Cardiac fibroblast (primary cell): ENCODE measurements at regions not wholly inside any gene's neighbourhood (a gene's known extent, or its start where the extent isn't known, plus 50 kb on each side); places are given as distances from the start of the nearest gene placed in this dataset.
A peak's percentile ranks its signal among the peaks of the same experiment; 100 is the strongest.

ENCODE experiments used
- DNase-seq, 2 donors: peaks; one replicate each; pipeline versions ENCODE4 v3.0.0 to v3.0.0-alpha.2; 2010; ENCODE audit warnings: low read depth in 2 of 2
- H3K4me3 ChIP-seq, 2 donors: replicated peaks in 1 of 2; 1 replicate in 1 of 2; 2 replicates in 1 of 2; pipeline ENCODE4 v1.5.1; 2011; ENCODE audit warnings: low read depth in 2 of 2, low read length in 2 of 2, mild to moderate bottlenecking in 2 of 2, moderate library complexity in 1 of 2
- TF ChIP-seq, protein P1 (sequence below): IDR thresholded peaks from one replicate; pipeline ENCODE4 v1.5.1; 2011; ENCODE audit warnings: low read depth, mild to moderate bottlenecking, low read length, inconsistent platforms

DNA sequence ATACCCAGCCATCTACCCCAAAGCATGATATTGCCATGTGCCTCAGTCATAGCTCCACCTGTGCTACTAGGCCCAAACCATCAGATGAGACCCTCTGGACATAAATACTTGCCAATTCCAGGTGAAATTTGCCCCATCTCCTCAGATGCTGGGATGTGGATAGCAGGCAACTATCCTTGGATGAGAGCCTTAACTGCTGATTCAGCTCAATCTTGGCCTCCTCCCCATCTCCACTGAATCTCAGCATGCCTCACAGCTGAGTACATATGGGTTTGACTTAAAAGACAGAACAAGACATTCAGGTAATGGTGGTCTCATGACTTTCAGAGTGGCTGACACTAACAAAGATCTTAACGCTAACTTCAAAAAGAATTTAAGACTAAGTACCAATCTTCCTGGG lies 50.8 kb upstream of the KLHL13 start:
- DNase-seq, result no peak
- TF ChIP-seq, protein P1, sequence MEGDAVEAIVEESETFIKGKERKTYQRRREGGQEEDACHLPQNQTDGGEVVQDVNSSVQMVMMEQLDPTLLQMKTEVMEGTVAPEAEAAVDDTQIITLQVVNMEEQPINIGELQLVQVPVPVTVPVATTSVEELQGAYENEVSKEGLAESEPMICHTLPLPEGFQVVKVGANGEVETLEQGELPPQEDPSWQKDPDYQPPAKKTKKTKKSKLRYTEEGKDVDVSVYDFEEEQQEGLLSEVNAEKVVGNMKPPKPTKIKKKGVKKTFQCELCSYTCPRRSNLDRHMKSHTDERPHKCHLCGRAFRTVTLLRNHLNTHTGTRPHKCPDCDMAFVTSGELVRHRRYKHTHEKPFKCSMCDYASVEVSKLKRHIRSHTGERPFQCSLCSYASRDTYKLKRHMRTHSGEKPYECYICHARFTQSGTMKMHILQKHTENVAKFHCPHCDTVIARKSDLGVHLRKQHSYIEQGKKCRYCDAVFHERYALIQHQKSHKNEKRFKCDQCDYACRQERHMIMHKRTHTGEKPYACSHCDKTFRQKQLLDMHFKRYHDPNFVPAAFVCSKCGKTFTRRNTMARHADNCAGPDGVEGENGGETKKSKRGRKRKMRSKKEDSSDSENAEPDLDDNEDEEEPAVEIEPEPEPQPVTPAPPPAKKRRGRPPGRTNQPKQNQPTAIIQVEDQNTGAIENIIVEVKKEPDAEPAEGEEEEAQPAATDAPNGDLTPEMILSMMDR, result no peak
- no peak overlapping the region for H3K4me3 ChIP-seq

DNA sequence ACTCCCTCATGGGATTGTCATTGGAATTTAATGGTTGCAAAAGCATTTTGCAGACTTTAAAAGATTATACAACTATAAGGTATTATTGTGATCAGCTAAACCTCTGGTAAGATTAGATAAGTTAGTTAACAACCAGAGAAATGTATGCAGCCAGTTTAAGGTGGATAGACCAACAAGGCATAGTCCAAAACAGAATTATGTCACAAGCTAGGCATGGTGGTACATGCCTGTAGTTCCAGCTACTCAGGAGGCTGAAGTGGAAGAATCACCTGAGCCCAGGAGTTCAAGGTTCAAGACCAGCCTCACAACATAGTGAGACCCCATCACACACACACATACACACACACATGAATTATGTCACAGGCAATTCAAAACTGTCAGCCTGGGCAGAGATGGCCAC lies 54.7 kb upstream of the KLHL13 start:
- no peak overlapping the region for H3K4me3 ChIP-seq
- TF ChIP-seq, protein P1, result no peak
- no peak for DNase-seq

DNA sequence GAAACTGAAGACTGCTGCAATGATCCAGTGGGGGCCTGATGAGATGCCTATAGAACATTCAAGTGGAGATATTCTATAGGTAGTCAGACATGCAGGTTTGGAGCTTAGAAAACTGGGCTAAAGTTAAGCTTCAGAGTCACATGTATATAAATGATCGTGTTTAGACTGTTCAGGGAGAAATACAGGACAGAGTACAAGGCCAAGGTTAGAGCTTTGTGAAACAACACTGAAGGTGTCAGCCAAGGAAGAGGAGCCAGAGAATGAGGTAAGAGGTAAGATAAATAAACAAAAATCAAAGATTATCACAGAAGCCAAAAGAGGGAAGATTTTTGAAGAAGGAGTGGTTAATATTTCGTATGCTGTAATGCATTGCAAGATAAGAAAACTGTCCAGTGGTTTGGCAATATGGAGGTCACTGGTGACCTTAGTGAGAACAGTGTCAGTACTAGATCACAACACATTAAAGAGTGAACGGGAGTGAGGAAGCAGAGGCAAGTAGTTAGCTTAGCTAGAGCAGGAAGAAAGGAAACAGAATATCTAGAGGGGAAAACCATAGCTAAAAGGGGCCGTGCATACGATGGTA lies 58.0 kb upstream of the KLHL13 start:
- no peak for DNase-seq
- H3K4me3 ChIP-seq, result no peak overlapping the region
- TF ChIP-seq, protein P1, result no peak

DNA sequence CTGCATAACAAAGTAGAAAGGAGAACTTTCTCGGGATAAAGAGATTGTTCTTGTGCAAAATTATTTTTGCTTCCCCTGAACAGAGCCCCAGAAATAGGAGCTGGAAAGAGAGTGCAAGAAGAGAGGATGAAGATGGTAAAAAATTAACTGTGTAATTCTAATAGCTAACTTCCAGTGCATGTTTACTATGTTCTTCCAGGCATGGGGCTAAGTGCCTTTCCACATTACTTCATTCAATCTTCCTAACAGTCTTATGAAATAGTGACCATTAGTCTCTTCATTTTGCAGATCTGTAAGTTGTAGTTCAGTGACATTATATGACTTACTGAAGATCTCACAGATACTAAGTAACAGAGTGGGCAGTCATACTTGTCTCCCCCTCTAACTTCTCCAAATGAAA lies 61.1 kb upstream of the KLHL13 start:
- no peak overlapping the region for H3K4me3 ChIP-seq
- TF ChIP-seq, protein P1, result no peak
- DNase-seq, result no peak

DNA sequence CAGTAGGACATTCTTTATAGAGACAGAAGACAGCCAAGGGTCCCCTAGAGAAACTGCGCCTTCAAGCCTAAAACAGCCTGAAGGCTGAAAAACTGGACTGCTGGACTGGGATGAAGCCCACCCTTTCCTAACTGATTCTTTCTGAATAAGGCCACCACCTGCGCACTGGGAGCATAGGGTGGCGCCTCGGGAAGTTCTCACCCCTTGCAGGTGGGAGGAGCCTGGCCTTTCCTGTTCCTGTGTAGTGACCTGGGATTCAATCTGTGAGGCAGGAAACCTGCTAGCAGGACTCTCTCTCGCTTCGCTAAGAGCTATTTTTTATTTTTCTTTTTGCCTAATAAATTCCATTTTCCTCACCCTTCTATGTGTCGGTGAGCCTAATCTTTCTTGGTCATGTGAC lies 61.8 kb upstream of the KLHL13 start:
- TF ChIP-seq, protein P1, result no peak
- no peak for DNase-seq
- H3K4me3 ChIP-seq, result no peak overlapping the region

DNA sequence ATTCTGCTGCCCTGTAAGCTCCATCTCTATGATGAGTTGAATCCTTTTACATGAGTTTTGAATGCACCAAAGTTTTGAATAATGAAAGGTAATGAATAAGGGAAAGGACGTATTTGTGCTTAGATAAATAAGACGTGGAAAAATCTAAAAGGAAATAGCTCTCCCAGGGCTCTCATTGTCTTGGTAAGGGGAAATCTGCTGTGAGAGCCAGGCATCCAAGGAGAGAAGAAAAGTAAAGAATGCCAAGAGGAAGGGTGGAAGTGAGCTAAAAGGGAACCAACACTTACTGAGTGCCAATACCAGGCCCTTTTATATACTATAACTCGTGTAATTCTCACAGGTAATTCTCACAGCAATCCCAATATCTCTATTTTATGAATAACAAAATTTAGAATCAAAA lies 62.6 kb upstream of the KLHL13 start:
- peak in 1 of 2 donors; percentile 6 for DNase-seq
- H3K4me3 ChIP-seq, result no peak overlapping the region
- TF ChIP-seq, protein P1, result no peak

DNA sequence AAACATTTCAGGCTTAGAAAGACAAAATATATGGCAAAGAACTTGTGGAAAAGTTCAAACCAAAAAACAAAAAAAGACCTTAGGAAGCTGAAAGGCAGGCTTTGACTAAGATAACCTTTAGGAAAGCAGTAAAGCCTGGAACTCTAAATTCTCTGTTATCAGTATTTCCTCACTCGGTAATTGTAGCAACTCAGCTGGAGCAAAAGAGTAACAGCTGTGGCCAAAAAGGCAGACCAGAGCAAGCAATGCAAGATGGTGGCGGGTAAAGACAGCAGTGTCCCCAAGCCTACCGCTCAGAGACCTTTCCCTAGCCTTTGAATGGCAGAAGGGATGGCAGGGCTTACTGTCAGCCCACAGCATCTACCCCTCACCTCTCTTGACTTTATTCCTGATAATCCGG lies 63.1 kb upstream of the KLHL13 start:
- TF ChIP-seq, protein P1, result no peak
- no peak overlapping the region for H3K4me3 ChIP-seq
- peak in 1 of 2 donors; percentile 2 for DNase-seq
